ENCODE measurements at regions not wholly inside any gene's neighbourhood (a gene's known extent, or its start where the extent isn't known, plus 50 kb on each side); places are given as distances from the start of the nearest gene placed in this dataset.

DNA sequence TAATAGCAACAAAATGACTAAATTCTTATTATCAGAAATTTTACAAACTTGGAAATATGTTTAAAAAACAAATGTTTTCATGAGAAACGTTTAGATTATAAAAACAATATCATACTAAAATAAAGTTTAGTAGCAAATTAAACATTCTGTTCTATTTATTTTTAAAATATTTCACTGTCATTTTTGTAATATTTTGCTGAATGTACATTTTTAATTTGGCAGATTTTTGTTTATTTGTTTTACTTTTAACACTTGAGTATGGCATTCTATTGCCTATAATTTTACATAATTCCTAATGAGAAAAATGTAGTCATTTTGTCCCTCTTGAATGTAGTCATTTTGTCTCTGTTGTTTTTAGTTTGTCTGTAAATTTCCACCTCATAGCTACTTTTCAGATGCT lies 1400.2 kb downstream of the GRIK2 start (continued):
- TF ChIP-seq, protein P1, sequence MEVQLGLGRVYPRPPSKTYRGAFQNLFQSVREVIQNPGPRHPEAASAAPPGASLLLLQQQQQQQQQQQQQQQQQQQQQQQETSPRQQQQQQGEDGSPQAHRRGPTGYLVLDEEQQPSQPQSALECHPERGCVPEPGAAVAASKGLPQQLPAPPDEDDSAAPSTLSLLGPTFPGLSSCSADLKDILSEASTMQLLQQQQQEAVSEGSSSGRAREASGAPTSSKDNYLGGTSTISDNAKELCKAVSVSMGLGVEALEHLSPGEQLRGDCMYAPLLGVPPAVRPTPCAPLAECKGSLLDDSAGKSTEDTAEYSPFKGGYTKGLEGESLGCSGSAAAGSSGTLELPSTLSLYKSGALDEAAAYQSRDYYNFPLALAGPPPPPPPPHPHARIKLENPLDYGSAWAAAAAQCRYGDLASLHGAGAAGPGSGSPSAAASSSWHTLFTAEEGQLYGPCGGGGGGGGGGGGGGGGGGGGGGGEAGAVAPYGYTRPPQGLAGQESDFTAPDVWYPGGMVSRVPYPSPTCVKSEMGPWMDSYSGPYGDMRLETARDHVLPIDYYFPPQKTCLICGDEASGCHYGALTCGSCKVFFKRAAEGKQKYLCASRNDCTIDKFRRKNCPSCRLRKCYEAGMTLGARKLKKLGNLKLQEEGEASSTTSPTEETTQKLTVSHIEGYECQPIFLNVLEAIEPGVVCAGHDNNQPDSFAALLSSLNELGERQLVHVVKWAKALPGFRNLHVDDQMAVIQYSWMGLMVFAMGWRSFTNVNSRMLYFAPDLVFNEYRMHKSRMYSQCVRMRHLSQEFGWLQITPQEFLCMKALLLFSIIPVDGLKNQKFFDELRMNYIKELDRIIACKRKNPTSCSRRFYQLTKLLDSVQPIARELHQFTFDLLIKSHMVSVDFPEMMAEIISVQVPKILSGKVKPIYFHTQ (CRISPR knock-in tag; IDR thresholded peaks at IDR 0.05), result no peak
- TF ChIP-seq MLX (CRISPR knock-in tag; IDR thresholded peaks at IDR 0.05), result no peak
- no peak for TF ChIP-seq NFE2L1 (CRISPR knock-in tag; IDR thresholded peaks at IDR 0.05)
- TF ChIP-seq CREM (CRISPR knock-in tag; IDR thresholded peaks at IDR 0.05), result no peak
- TF ChIP-seq ATF6 (CRISPR knock-in tag; IDR thresholded peaks at IDR 0.05), result no peak

DNA sequence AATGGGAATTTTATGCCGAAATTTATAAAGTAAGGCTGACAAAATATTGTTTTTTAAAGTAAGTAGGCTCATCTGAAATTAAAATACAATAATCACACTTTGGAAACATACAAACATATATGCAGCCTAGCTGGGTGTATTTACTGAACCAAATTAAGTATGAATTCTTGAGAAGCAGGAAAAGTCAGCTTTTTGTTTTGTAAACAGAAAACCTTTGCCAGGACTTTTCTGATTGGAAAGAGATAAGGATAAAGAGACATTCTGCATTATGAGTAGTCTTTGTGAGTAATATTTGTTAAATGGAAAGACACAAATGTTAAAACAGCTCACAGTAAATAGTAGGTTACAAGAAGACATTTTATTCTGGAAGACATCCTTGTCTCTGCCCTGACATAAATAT lies 1380.8 kb downstream of the GRIK2 start:
- TF ChIP-seq MYBL2 (CRISPR knock-in tag; IDR thresholded peaks at IDR 0.05), result no peak
- TF ChIP-seq FOXK1 (CRISPR knock-in tag; IDR thresholded peaks at IDR 0.05), result no peak
- TF ChIP-seq CBFB (CRISPR knock-in tag; IDR thresholded peaks at IDR 0.05; ENCODE audit: low read depth), result no peak
- no peak for TF ChIP-seq ZNF532 (CRISPR knock-in tag; IDR thresholded peaks at IDR 0.05; ENCODE audit: borderline replicate concordance)
- no peak for TF ChIP-seq ZNF396 (CRISPR knock-in tag; IDR thresholded peaks at IDR 0.05; ENCODE audit: borderline replicate concordance)
- TF ChIP-seq TCF7 (CRISPR knock-in tag; IDR thresholded peaks at IDR 0.05; ENCODE audit: low read depth), result no peak
- no peak for TF ChIP-seq RORB (CRISPR knock-in tag; IDR thresholded peaks at IDR 0.05)
- Mint-ChIP-seq H3K36me3 (peaks cover 6% of the 10 kb centered on the region), H3K27me3 (ENCODE audit: low read depth) (no peaks in the 10 kb centered on the region), H3K9me3 (peaks cover 8% of the 10 kb centered on the region), H3K27ac (no peak overlapping the region), H3K4me1 (peaks cover 3% of the 10 kb centered on the region; the same call in 1 of the 2 replicates), H3K4me3 (no peak overlapping the region)
- ChIA-PET POLR2A (no interaction called here), CTCF (no interaction called here)
- no peak for ATAC-seq
- no peak for DNase-seq (ENCODE audit: low spot score)

GRCh38 chr6:102773636-102774035 lies 1380.1 kb downstream of the GRIK2 start:
- ATAC-seq (no peak), DNase-seq (ENCODE audit: low spot score) (no peak)
- ChIA-PET POLR2A (no interaction called here), CTCF (no interaction called here)
- Mint-ChIP-seq H3K4me3 (no peak overlapping the region), H3K27me3 (ENCODE audit: low read depth) (no peaks in the 10 kb centered on the region), H3K27ac (no peak overlapping the region), H3K4me1 (peaks cover 3% of the 10 kb centered on the region; the same call in 1 of the 2 replicates), H3K36me3 (peaks cover 13% of the 10 kb centered on the region), H3K9me3 (peaks cover 14% of the 10 kb centered on the region)
- no peak for TF ChIP-seq ZNF121 (CRISPR knock-in tag; IDR thresholded peaks at IDR 0.05)
- TF ChIP-seq, protein P2, sequence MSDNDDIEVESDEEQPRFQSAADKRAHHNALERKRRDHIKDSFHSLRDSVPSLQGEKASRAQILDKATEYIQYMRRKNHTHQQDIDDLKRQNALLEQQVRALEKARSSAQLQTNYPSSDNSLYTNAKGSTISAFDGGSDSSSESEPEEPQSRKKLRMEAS (CRISPR knock-in tag; IDR thresholded peaks at IDR 0.05), result no peak
- no peak for TF ChIP-seq ZSCAN18 (CRISPR knock-in tag; IDR thresholded peaks at IDR 0.05)
- TF ChIP-seq HMGA2 (CRISPR knock-in tag; IDR thresholded peaks at IDR 0.05), result no peak
- no peak for TF ChIP-seq MXD4 (CRISPR knock-in tag; IDR thresholded peaks at IDR 0.05; ENCODE audit: borderline replicate concordance)
- no peak for TF ChIP-seq TEAD4 (CRISPR knock-in tag; IDR thresholded peaks at IDR 0.05)
- TF ChIP-seq, protein P3, sequence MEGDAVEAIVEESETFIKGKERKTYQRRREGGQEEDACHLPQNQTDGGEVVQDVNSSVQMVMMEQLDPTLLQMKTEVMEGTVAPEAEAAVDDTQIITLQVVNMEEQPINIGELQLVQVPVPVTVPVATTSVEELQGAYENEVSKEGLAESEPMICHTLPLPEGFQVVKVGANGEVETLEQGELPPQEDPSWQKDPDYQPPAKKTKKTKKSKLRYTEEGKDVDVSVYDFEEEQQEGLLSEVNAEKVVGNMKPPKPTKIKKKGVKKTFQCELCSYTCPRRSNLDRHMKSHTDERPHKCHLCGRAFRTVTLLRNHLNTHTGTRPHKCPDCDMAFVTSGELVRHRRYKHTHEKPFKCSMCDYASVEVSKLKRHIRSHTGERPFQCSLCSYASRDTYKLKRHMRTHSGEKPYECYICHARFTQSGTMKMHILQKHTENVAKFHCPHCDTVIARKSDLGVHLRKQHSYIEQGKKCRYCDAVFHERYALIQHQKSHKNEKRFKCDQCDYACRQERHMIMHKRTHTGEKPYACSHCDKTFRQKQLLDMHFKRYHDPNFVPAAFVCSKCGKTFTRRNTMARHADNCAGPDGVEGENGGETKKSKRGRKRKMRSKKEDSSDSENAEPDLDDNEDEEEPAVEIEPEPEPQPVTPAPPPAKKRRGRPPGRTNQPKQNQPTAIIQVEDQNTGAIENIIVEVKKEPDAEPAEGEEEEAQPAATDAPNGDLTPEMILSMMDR (IDR thresholded peaks at IDR 0.05), result no peak
- no peak for TF ChIP-seq EMX1 (CRISPR knock-in tag; IDR thresholded peaks at IDR 0.05)
- no peak for TF ChIP-seq ELF4 (CRISPR knock-in tag; IDR thresholded peaks at IDR 0.05; ENCODE audit: low read depth)
- no peak for TF ChIP-seq NFYB (CRISPR knock-in tag; conservative IDR thresholded peaks at IDR 0.05; ENCODE audit: low read depth)
- no peak for TF ChIP-seq ZNF232 (CRISPR knock-in tag; IDR thresholded peaks at IDR 0.05)

Measured in WTC11 (cell line).